Neuronal stem cell (in vitro differentiated cells): ENCODE measurements at regions not wholly inside any gene's neighbourhood (a gene's known extent, or its start where the extent isn't known, plus 50 kb on each side); places are given as distances from the start of the nearest gene placed in this dataset.

Experiments
- DNase-seq: peaks from one replicate; pipeline ENCODE4 v3.0.0-alpha.2; 2013; ENCODE audit warnings: low spot score
- H2AFZ ChIP-seq: one replicate; pipeline ENCODE4 v1.6.1; 2013; ENCODE audit warnings: mild to moderate bottlenecking, low read length, inconsistent platforms
- H2AK5ac ChIP-seq: 2 replicates; pipeline ENCODE4 v1.6.1; 2013; ENCODE audit warnings: low read depth, mild to moderate bottlenecking, inconsistent platforms, low read length, moderate library complexity, mixed read lengths
- H2BK120ac ChIP-seq: 2 replicates; pipeline ENCODE4 v1.6.1; 2013; ENCODE audit warnings: low read depth, mild to moderate bottlenecking, inconsistent platforms, low read length, moderate library complexity, mixed read lengths
- H2BK12ac ChIP-seq: one replicate; pipeline ENCODE4 v1.6.1; 2013; ENCODE audit warnings: low read length, inconsistent platforms
- H2BK15ac ChIP-seq: 2 replicates; pipeline ENCODE4 v1.6.1; 2013; ENCODE audit warnings: mild to moderate bottlenecking, low read length, inconsistent platforms, mixed read lengths
- H2BK5ac ChIP-seq: one replicate; pipeline ENCODE4 v1.6.1; 2013; ENCODE audit warnings: inconsistent platforms, mild to moderate bottlenecking, low read length, moderate library complexity
- H3K14ac ChIP-seq: one replicate; pipeline ENCODE4 v1.6.1; 2013; ENCODE audit warnings: low read length, inconsistent platforms
- H3K18ac ChIP-seq: 2 replicates; pipeline ENCODE4 v1.6.1; 2013; ENCODE audit warnings: low read length, inconsistent platforms
- H3K23ac ChIP-seq: 2 replicates; pipeline ENCODE4 v1.6.1; 2013; ENCODE audit warnings: low read depth, mild to moderate bottlenecking, mixed read lengths, low read length, inconsistent platforms; ENCODE audit not compliant: poor library complexity
- H3K27ac ChIP-seq: replicated peaks from 3 replicates; pipeline ENCODE4 v1.5.1; 2013; ENCODE audit warnings: low read length, inconsistent platforms
- H3K27me3 ChIP-seq, 3 experiments: 2 replicates each; pipeline ENCODE4 v1.6.1; 2013; ENCODE audit warnings: low read length in 3 of 3, mild to moderate bottlenecking in 2 of 3, inconsistent platforms in 1 of 3, low read depth in 1 of 3, mixed read lengths in 1 of 3, moderate library complexity in 1 of 3; ENCODE audit not compliant: control insufficient read depth in 3 of 3, insufficient read depth in 3 of 3
- H3K36me3 ChIP-seq, 2 donors: replicated peaks in 1 of 2; 2 replicates each; pipeline ENCODE4 v1.6.1; 2013; ENCODE audit warnings: low read length in 2 of 2; ENCODE audit not compliant: control insufficient read depth in 2 of 2, insufficient read depth in 2 of 2
- H3K4ac ChIP-seq: 2 replicates; pipeline ENCODE4 v1.6.1; 2013; ENCODE audit warnings: inconsistent platforms, mild to moderate bottlenecking, low read length, moderate library complexity
- H3K4me1 ChIP-seq, 2 donors: 1 replicate in 1 of 2; 2 replicates in 1 of 2; pipeline ENCODE4 v1.6.1; 2013; ENCODE audit warnings: low read length in 2 of 2, low read depth in 1 of 2; ENCODE audit not compliant: control insufficient read depth in 2 of 2, insufficient read depth in 1 of 2
- H3K4me2 ChIP-seq: one replicate; pipeline ENCODE4 v1.6.1; 2013; ENCODE audit warnings: mild to moderate bottlenecking, low read length, inconsistent platforms; ENCODE audit not compliant: insufficient read depth, poor library complexity, severe bottlenecking
- H3K4me3 ChIP-seq, 2 donors: 2 replicates each; pipeline ENCODE4 v1.5.1; 2013; ENCODE audit warnings: low read length in 2 of 2, mild to moderate bottlenecking in 2 of 2, inconsistent platforms in 1 of 2, moderate library complexity in 1 of 2
- H3K79me1 ChIP-seq: one replicate; pipeline ENCODE4 v1.6.1; 2013; ENCODE audit warnings: low read depth, mild to moderate bottlenecking, inconsistent platforms, low read length, moderate library complexity
- H3K9ac ChIP-seq: one replicate; pipeline ENCODE4 v1.6.1; 2013; ENCODE audit warnings: mild to moderate bottlenecking, low read depth, low read length, inconsistent platforms; ENCODE audit not compliant: poor library complexity
- H3K9me3 ChIP-seq, 2 donors: replicated peaks in 1 of 2; 2 replicates each; pipeline versions ENCODE3 to v1.6.1; 2013; ENCODE audit warnings: low read length in 2 of 2, mild to moderate bottlenecking in 2 of 2, inconsistent platforms in 1 of 2, low read depth in 1 of 2, mixed read lengths in 1 of 2, moderate library complexity in 1 of 2; ENCODE audit not compliant: control insufficient read depth in 2 of 2, insufficient read depth in 1 of 2
- H4K8ac ChIP-seq: one replicate; pipeline ENCODE4 v1.6.1; 2013; ENCODE audit warnings: low read depth, mild to moderate bottlenecking, inconsistent platforms, low read length, moderate library complexity
- H4K91ac ChIP-seq: one replicate; pipeline ENCODE4 v1.6.1; 2013; ENCODE audit warnings: low read length, low read depth, mild to moderate bottlenecking, inconsistent platforms; ENCODE audit not compliant: poor library complexity
- WGBS, 2 donors: extraction: QIAGEN DNeasy Blood & Tissue Kit; methylation state at CpG; one replicate each; pipeline ENCODE4 v1.1.7; 2013; ENCODE audit warnings: missing lambda C conversion rate in 2 of 2, mixed read lengths in 1 of 2; ENCODE audit not compliant: insufficient read length in 2 of 2, insufficient replicate concordance in 1 of 2; ENCODE audit errors: extremely low coverage in 2 of 2; 5-methylcytosine and 5-hydroxymethylcytosine counted together

DNA sequence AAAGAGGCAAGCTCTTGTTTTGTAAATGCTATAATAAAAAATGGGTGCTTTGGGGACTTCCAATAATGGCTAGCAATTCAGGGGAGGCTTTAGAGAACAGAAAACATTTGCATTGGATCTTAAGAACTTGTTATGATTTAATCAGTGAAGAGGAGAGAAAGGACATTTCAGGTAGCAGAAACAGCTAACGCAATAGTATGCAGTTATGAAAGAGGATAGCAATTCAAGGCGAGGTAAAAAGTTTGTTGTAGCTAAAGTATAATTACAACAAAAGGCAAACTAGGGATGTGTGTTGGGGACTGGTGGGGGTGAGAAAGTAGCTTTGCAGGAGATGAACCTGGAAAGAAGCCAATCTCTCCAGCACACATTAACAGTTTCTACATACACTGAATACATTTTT lies 558.7 kb upstream of the SEMA6D start:
- Histone ChIP-seq H3K14ac (no peak overlapping the region), H3K27me3 (no peaks in the 10 kb centered on the region), H3K27ac (no peak overlapping the region), H3K4ac (no peak overlapping the region), H2AK5ac (no peak overlapping the region), H3K36me3 (no peaks in the 10 kb centered on the region), H2BK12ac (no peak overlapping the region), H3K18ac (no peak overlapping the region), H2BK15ac (no peak overlapping the region), H3K9ac (no peak overlapping the region), H3K79me1 (no peaks in the 10 kb centered on the region), H2AFZ (no peak overlapping the region), H3K4me3 (no peak overlapping the region), H3K4me2 (no peak overlapping the region), H3K23ac (no peak overlapping the region), H2BK120ac (no peak overlapping the region), H2BK5ac (no peak overlapping the region), H4K91ac (no peak overlapping the region), H4K8ac (no peak overlapping the region), H3K9me3 (no peaks in the 10 kb centered on the region), H3K4me1 (peaks cover 0 to 2% of the 10 kb centered on the region in 2 donors)
- no peak for DNase-seq
- no CpG with 5 or more reads among the region's 2 CpGs for WGBS, 2 donors

DNA sequence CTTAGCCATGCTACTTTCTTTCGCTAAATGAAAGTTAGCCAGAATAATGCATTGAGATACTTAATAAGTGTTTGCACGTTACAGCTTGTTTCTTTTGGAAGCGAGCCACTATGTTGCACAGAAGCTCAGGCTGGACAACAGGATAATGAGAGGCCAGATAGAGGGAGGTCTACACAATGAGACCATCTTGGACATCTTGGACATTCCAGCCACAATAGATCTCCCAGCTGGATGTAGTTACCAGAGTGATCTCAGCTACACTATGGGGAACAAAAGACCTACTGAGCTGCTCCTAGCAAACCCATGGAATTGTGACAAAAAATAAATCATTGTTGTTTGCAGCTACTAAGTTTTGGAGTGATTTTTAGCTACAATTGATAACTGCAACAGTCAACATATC lies 540.1 kb upstream of the SEMA6D start:
- peaks cover 0 to 3% of the 10 kb centered on the region in 2 donors for H3K9me3 ChIP-seq
- no peaks in the 10 kb centered on the region for H3K79me1 ChIP-seq
- peaks cover 0 to 6% (median 0%) of the 10 kb centered on the region in 3 experiments for H3K27me3 ChIP-seq
- peaks cover 0 to 2% of the 10 kb centered on the region in 2 donors for H3K4me1 ChIP-seq
- H3K4me3 ChIP-seq, result no peak overlapping the region
- no peak overlapping the region for H3K18ac ChIP-seq
- H3K36me3 ChIP-seq, result no peaks in the 10 kb centered on the region
- H3K27ac ChIP-seq, result no peak overlapping the region
- no peak overlapping the region for H2BK15ac ChIP-seq
- no peak overlapping the region for H3K23ac ChIP-seq
- no peak overlapping the region for H2AK5ac ChIP-seq
- H2BK5ac ChIP-seq, result no peak overlapping the region
- no peak overlapping the region for H2AFZ ChIP-seq
- no CpG with 5 or more reads among the region's 3 CpGs for WGBS, 2 donors
- no peak overlapping the region for H3K14ac ChIP-seq
- H3K9ac ChIP-seq, result no peak overlapping the region
- no peak overlapping the region for H4K91ac ChIP-seq
- DNase-seq, result no peak
- H2BK12ac ChIP-seq, result no peak overlapping the region
- H3K4ac ChIP-seq, result no peak overlapping the region
- no peak overlapping the region for H4K8ac ChIP-seq
- no peak overlapping the region for H3K4me2 ChIP-seq
- H2BK120ac ChIP-seq, result no peak overlapping the region

DNA sequence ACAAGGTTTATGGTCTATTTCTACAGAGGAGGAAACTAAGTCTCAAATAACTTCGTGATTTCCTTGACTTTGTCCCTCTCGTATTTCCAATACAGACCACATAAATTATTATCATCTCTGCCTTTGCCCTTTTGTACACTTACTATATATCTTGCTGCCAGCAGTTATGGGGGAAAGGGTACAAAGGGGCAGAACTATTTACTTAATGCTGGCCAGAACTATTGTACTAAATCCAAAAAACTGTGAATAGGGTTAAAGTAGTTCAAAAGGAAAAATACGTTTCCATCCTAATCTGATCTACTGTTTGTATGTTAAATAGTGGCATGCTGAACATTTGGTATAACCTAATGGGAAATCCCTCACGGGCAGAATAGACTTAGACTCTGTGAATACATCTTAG lies 537.3 kb upstream of the SEMA6D start:
- Histone ChIP-seq H2AFZ (no peak overlapping the region), H3K18ac (no peak overlapping the region), H2BK15ac (no peak overlapping the region), H3K9ac (no peak overlapping the region), H3K4me2 (no peak overlapping the region), H4K91ac (no peak overlapping the region), H2BK5ac (no peak overlapping the region), H2BK120ac (no peak overlapping the region), H3K4me3 (no peak overlapping the region), H2AK5ac (no peak overlapping the region), H3K14ac (no peak overlapping the region), H3K27ac (no peak overlapping the region), H3K4me1 (peaks cover 0 to 4% of the 10 kb centered on the region in 2 donors), H4K8ac (no peak overlapping the region), H2BK12ac (no peak overlapping the region), H3K4ac (no peak overlapping the region), H3K23ac (no peak overlapping the region), H3K9me3 (peaks cover 0 to 3% of the 10 kb centered on the region in 2 donors), H3K27me3 (peaks cover 0 to 34% (median 10%) of the 10 kb centered on the region in 3 experiments), H3K36me3 (no peaks in the 10 kb centered on the region), H3K79me1 (no peaks in the 10 kb centered on the region)
- no CpG with 5 or more reads among the region's 4 CpGs for WGBS, 2 donors
- no peak for DNase-seq

GRCh38 chr15:47182818-47183217 lies 534.5 kb upstream of the SEMA6D start:
- Histone ChIP-seq H2AFZ (no peak overlapping the region), H3K36me3 (no peaks in the 10 kb centered on the region), H3K23ac (no peak overlapping the region), H3K4me1 (peaks cover 0 to 2% of the 10 kb centered on the region in 2 donors), H2AK5ac (no peak overlapping the region), H2BK5ac (no peak overlapping the region), H3K27me3 (peaks cover 0 to 46% (median 18%) of the 10 kb centered on the region in 3 experiments), H3K79me1 (no peaks in the 10 kb centered on the region), H3K27ac (no peak overlapping the region), H3K4me3 (no peak overlapping the region), H3K9ac (no peak overlapping the region), H3K14ac (no peak overlapping the region), H2BK120ac (no peak overlapping the region), H3K9me3 (peaks cover 0 to 3% of the 10 kb centered on the region in 2 donors), H3K4ac (no peak overlapping the region), H2BK15ac (no peak overlapping the region), H2BK12ac (no peak overlapping the region), H4K8ac (no peak overlapping the region), H4K91ac (no peak overlapping the region), H3K4me2 (no peak overlapping the region), H3K18ac (no peak overlapping the region)
- DNase-seq, result no peak
- WGBS, 2 donors, result no CpG with 5 or more reads among the region's 2 CpGs
